KG1 (cell line): ENCODE measurements at regions not wholly inside any gene's neighbourhood (a gene's known extent, or its start where the extent isn't known, plus 50 kb on each side); places are given as distances from the start of the nearest gene placed in this dataset.
"Not testable (repeated sequence)": the region's sequence is repeated elsewhere in the genome, so short reads cannot be mapped to it uniquely, and the experiment has no call there.

Experiments
- DNase-seq: peaks from one replicate; lab custom pipeline; 2025; lab: John Stamatoyannopoulos, UW

GRCh38 chr7:68980011-68980410 is 618.3 kb upstream of the AUTS2 start:
- DNase-seq = no peak

- DNase-seq = not testable (repeated sequence)
Observed at GRCh38 chr7:68980432-68980831, 617.8 kb upstream of the AUTS2 start.

- no peak for DNase-seq
Observed at GRCh38 chr7:68984306-68984705, 614.0 kb upstream of the AUTS2 start.

DNA sequence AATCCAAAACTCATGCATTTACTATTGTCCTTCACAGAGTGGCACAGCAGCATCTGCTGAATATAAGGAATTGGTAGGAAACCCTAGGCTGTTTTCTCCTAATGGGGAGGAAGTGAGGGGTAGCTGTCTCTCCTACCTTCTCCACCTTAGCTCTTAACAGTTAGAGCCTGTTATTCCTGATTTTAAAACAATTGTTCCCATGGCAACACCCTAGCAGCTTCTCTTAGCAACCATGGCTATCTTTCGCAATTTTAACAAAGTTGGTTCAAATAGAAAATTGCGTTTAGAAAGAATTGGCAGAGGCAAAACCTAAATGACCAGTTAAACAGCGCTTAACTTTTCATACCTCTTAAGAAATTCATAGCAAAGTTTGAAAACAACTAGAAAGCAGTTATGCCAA is 603.4 kb upstream of the AUTS2 start:
- DNase-seq = no peak

DNA sequence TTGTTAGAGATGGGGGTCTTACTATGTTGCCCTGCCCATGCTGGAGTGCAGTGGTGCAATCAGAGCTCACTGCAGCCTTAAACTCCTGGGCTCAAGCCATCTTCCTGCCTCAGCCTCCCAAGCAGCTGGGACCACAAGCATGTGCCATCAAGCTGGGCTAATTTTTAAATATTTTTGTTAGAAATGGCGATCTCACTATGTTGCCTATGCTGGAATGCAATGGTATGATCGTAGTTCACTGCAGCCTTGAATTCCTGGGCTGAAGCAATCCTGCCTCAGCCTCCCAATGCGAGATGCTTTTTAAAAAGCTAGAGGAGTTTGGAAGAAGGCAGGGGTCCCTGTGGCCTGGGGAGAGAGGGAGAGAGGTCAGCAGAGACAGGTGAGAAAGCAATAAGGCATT is 600.1 kb upstream of the AUTS2 start:
- DNase-seq = no peak

- DNase-seq = no peak
Observed at GRCh38 chr7:69002416-69002815, 595.9 kb upstream of the AUTS2 start.

DNA sequence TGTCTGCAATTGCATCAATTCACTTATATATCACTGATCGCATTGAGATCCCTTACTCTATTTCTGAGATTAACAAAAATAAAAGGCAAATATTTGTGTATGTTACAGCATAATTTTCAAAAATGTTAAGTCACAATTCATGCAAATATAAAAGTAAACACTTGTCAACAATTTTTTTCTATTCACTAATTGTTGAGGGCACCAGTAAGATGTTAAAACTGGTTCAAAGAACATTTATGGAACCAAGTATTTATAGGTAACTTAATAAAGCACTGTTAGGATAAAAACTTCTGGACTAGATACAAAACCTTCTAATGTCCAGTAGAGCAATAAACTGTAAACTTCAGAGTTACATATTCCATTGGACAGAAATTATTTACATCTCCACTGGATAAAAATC is 586.1 kb upstream of the AUTS2 start:
- no peak for DNase-seq

- no peak for DNase-seq
Observed at GRCh38 chr7:69017208-69017607, 581.1 kb upstream of the AUTS2 start.

DNA sequence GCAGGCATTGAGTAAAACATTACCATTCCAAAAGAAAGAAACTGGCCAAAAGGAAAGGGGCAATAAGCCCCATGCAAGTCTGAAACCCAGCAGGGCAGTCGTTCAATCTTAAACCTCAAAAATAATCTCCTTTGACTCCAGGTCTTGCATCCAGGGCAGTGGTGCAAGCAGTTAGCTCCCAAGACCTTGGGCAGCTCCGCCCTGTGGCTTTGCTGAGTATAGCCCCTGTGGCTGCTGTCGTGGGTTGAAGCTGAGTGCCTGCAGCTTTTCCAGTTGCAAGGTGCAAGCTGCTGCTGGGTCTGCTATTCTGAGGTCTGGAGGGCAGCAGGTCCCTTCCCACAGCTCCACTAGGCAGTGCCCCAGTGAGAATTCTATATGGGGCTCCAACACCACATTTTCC is 580.1 kb upstream of the AUTS2 start:
- no peak for DNase-seq

DNA sequence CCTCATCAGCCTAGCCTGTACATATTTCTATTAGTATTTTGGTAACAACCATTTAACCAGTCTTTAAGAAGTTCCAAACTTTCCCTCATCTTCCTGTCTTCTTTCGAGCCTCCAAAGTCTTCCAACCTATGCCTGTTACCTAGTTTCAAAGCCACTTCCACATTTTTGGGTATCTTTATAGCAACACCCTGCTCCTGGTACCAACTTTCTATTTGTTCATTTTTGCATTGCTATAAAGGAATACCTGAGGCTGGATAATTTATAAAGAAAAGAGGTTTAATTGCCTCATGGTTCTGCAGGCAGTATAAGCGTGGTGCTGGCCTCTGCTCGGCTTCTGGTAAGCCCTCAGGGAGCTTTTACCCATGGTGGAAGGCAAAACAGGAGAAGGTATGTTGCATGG is 578.8 kb upstream of the AUTS2 start:
- no peak for DNase-seq

GRCh38 chr7:69020536-69020935 is 577.7 kb upstream of the AUTS2 start:
- DNase-seq = no peak

DNA sequence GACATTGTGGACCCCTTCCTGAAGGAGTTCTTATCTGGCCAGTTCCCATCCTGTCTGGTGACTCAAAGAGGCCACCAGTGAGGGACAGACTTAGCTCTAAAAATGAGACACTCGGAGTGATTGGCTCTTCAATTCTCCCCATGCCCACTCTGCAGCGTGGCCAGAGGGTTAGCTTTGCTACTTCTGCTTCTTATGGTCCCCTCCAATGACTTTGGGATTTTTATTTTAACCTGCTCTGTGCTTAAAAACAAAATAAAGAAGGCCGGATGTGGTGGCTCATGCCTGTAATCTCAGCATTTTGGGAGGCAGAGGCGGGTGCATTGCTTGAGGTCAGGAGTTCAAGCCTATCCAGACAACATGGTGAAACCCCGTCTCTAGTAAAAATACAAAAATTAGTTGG is 573.0 kb upstream of the AUTS2 start:
- no peak for DNase-seq

DNA sequence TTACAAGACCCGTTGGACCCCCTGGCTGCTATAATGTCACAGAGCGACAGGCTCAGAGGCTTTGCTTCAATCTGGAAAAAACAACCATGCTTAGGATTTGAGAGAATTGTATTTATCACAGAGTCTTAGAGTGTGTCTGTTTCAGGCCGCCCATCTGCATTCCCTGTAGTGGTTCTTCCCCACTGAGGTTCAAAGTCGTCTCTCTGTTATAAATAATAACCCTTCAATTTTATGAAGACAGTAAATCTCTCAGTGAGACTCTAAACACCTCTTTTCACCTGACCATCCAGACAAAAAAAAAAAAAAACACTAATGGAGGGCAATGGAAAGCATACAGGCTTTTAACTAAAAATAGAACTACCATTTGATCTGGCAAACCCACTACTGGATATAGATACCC is 565.4 kb upstream of the AUTS2 start:
- DNase-seq = no peak

DNA sequence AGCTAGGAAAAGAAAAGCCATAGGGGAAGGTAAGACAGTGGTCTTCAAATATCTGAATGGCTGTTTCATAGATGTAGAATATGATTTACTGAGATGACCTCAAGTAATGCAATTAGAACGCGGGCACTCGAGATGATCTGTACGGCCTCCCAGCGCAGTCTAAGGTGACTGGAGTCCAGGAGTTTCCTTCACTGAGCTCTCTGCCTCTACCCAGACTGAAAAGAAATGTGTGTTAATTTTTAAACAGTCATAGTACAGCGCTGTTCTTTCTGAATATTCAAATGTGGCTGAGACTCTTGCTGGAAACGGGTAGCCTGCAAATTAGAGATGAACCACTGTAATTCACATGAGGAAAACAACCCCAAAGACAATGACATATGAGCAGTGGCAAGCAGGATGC is 562.4 kb upstream of the AUTS2 start:
- no peak for DNase-seq

- DNase-seq = no peak
Observed at GRCh38 chr7:69036301-69036700, 562.0 kb upstream of the AUTS2 start.

- DNase-seq = no peak
Observed at GRCh38 chr7:69038915-69039314, 559.4 kb upstream of the AUTS2 start.

GRCh38 chr7:69042138-69042537 is 556.1 kb upstream of the AUTS2 start:
- no peak for DNase-seq

DNA sequence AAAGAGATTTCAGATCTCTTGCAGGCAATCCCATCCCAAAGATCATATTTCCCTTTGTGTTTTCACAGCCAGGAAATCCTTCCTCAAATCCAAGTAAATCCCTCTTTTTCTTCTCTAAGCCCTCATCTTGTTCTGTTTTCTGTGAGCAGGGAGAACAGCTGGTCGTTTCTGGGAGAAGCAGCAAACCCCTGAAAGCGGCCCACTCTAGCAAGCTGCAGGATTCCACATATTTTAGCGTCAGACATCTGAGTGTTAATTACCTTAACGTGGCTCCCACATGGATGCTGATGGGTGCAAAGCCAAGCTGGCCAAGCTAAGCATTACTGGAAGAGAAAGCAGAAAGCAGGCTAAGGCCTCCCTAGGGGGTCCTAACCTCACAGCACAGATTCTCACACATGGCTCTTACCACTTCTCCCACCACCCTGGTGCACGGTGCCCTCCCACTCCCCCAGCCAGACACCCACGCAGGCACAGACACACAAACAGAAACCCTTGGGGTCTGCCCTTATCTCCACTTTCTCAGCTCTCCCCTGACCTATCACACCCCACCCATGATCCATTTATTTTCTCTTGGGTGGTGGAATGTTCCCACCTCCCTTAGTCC is 551.0 kb upstream of the AUTS2 start:
- no peak for DNase-seq

DNA sequence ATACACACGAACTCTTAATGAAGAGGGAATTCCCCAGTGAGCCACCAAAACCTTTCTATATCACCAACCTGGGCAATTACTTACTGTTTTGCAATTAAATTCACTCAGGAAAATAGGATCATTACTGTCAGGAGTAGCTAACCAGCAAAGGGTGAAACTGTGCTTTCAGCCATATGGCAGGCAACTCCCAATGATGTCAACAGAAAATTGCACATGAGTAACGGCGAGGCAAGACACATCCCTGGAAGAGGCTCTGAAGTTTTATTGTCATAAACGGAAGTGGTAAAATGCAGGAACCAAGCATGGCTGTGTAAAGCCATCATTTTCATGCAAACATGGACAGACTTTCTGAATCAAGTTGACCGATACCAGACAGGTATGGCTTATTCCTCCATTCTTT is 548.9 kb upstream of the AUTS2 start:
- DNase-seq = no peak

DNA sequence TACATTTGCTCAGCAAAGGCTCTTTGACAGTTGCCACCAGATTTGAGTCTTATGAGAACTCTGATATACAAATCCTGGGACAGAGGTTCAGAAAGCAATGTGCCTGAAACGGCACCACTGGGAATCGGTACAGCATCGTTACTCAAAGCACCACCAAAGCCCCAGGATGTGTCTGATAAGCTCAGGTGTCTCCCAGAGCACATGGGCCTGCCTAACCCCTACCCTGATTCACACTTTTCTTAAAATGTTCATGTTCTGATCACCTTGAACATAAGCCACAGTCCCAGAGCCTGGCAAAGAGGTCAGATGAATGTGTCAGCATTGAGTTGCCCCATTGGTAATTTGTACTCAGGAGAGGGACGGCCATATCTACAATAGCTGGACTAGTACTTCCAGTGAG is 545.8 kb upstream of the AUTS2 start:
- no peak for DNase-seq

DNA sequence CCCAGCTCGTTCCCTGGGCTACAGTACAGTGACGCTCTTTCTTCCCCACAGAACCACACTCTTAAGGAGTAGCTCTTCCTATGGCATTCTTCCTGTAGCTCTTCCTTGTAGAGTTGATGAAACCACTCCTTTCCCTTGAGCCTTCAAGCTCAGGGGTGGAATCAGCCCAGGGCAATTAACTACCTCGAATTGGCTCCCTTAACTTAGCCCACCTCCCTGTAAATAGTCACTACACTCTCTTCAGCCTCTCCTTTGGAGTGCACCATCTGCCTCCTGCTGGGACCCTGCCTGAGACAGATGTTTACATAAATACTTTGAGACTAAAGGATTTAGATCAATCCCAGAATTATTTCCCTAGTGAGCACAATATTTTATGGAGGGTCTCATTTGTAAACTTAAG is 537.8 kb upstream of the AUTS2 start:
- no peak for DNase-seq

DNA sequence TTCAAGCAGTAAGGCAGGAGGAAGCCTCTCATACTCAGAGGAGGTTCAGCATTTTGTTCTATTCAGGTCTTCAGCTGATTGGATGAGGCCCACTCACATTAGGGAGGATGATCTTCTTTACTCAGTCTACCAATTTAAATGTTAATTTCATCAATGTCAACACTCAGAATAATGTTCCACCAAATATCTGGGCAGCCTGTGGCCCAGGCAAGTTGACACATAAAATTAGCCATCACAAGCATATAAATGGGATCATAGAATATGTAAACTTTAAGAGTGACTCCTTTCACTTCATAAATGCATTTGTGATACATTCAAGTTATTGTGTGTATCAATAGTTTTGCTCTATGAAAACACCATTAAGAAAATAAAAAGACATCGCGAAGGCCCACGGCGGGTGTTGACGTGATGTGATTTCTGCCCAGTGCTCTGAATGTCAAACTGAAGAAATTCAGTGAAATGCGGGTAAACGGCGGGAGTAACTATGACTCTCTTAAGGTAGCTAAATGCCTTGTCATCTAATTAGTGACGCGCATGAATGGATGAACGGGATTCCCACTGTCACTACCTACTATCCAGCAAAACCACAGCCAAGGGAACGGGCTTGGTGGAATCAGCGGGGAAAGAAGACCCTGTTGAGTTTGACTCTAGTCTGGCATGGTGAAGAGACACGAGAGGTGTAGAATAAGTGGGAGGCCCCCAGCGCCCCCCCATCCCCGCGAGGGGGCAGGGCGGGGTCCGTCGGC is 536.1 kb upstream of the AUTS2 start:
- DNase-seq = no peak

GRCh38 chr7:69067397-69067796 is 530.9 kb upstream of the AUTS2 start:
- no peak for DNase-seq

GRCh38 chr7:69070476-69070875 is 527.8 kb upstream of the AUTS2 start:
- DNase-seq = no peak
